HL-60 (cell line): ENCODE measurements at regions not wholly inside any gene's neighbourhood (a gene's known extent, or its start where the extent isn't known, plus 50 kb on each side); places are given as distances from the start of the nearest gene placed in this dataset.

Experiments used
- GABPA ChIP-seq: IDR thresholded peaks from 2 replicates; pipeline ENCODE4 v1.6.1; 2012; ENCODE audit warnings: low read depth
- POLR2AphosphoS5 ChIP-seq: IDR thresholded peaks from 2 replicates; pipeline ENCODE4 v1.6.1; 2012; ENCODE audit warnings: low read depth
- TF ChIP-seq, protein P1 (sequence below): IDR thresholded peaks from one replicate; pipeline ENCODE4 v1.5.1; 2011; ENCODE audit warnings: low read length, control low read depth, inconsistent platforms; ENCODE audit not compliant: insufficient read depth
- TF ChIP-seq, protein P2 (sequence below): IDR thresholded peaks from 2 replicates; pipeline ENCODE4 v1.6.1; 2012; ENCODE audit warnings: low read depth; ENCODE audit not compliant: insufficient replicate concordance

DNA sequence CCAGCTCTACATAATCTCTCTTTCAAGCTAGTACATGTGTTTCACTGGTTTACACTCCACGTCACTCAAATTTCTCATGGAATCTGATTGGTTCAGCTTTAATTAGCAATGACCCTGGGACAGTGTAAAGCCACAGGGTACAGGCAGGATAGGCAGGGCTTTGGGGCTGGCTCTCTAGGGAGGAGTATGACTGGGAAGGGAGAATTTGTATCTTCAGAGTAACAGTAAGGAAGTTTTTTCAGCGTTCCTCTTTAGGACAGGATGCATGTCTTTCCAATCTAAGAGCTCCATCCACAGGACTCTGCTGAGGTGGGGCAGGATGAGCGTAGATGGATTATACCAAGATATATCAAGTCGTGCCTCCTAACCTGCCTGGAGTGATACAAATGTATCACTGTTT is 112.0 kb upstream of the CLEC14A start:
- TF ChIP-seq, protein P1, sequence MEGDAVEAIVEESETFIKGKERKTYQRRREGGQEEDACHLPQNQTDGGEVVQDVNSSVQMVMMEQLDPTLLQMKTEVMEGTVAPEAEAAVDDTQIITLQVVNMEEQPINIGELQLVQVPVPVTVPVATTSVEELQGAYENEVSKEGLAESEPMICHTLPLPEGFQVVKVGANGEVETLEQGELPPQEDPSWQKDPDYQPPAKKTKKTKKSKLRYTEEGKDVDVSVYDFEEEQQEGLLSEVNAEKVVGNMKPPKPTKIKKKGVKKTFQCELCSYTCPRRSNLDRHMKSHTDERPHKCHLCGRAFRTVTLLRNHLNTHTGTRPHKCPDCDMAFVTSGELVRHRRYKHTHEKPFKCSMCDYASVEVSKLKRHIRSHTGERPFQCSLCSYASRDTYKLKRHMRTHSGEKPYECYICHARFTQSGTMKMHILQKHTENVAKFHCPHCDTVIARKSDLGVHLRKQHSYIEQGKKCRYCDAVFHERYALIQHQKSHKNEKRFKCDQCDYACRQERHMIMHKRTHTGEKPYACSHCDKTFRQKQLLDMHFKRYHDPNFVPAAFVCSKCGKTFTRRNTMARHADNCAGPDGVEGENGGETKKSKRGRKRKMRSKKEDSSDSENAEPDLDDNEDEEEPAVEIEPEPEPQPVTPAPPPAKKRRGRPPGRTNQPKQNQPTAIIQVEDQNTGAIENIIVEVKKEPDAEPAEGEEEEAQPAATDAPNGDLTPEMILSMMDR: no peak
- TF ChIP-seq, protein P2, sequence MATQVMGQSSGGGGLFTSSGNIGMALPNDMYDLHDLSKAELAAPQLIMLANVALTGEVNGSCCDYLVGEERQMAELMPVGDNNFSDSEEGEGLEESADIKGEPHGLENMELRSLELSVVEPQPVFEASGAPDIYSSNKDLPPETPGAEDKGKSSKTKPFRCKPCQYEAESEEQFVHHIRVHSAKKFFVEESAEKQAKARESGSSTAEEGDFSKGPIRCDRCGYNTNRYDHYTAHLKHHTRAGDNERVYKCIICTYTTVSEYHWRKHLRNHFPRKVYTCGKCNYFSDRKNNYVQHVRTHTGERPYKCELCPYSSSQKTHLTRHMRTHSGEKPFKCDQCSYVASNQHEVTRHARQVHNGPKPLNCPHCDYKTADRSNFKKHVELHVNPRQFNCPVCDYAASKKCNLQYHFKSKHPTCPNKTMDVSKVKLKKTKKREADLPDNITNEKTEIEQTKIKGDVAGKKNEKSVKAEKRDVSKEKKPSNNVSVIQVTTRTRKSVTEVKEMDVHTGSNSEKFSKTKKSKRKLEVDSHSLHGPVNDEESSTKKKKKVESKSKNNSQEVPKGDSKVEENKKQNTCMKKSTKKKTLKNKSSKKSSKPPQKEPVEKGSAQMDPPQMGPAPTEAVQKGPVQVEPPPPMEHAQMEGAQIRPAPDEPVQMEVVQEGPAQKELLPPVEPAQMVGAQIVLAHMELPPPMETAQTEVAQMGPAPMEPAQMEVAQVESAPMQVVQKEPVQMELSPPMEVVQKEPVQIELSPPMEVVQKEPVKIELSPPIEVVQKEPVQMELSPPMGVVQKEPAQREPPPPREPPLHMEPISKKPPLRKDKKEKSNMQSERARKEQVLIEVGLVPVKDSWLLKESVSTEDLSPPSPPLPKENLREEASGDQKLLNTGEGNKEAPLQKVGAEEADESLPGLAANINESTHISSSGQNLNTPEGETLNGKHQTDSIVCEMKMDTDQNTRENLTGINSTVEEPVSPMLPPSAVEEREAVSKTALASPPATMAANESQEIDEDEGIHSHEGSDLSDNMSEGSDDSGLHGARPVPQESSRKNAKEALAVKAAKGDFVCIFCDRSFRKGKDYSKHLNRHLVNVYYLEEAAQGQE: no peak
- no peak for TF ChIP-seq POLR2AphosphoS5
- no peak for TF ChIP-seq GABPA
